SK-MEL-5 (cell line): ENCODE measurements at regions not wholly inside any gene's neighbourhood (a gene's known extent, or its start where the extent isn't known, plus 50 kb on each side); places are given as distances from the start of the nearest gene placed in this dataset.

Experiments used
- DNase-seq: peaks from one replicate; pipeline ENCODE4 v3.0.0-alpha.2; 2016; ENCODE audit warnings: low read depth, low spot score
- in situ Hi-C: cut with HindIII; loops from 2 replicates; pipeline ENCODE4 v1.10.0; 2016; ENCODE audit warnings: low sequenced_read_pairs, high pct_unique_total_duplicates, low pct_unique_long_range_greater_than_20kb

DNA sequence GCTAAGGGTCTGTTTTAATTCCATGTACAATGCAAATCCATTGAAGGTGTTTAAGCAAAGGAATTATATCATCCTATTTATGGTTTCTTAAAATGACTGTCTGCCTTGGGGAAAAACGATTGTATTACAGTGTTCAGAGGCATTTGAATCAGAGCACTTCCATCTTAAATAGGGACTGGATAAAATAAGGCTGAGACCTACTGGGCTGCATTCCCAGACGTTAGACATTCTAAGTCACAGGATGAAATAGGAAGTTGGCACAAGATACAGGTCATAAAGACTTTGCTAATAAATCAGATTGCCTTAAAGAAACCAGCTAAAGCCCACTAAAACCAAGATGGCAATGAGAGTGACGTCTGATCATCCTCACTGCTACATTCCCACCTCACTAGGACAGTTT lies 1167.2 kb upstream of the PABPC4L start:
- no peak for DNase-seq
- in situ Hi-C loops = no loop called here

DNA sequence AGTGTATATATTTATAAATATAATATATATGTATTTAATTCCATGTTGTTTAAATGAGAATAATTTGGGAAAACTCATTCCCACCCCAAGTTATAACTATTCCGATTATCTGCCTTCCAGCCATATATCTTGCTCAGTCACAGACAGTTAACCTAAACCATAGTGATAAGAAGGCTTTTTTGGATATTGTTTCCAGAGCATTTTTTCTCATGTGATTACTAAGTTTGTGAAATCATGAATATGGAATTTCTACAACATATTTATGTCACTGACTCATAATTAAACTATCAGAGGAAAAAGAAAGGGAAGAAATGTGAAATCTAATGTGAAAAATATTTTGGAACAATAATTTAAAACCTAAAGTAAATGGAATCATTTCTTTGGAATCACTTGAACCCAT lies 1163.5 kb upstream of the PABPC4L start:
- in situ Hi-C loops = no loop called here
- DNase-seq = no peak

DNA sequence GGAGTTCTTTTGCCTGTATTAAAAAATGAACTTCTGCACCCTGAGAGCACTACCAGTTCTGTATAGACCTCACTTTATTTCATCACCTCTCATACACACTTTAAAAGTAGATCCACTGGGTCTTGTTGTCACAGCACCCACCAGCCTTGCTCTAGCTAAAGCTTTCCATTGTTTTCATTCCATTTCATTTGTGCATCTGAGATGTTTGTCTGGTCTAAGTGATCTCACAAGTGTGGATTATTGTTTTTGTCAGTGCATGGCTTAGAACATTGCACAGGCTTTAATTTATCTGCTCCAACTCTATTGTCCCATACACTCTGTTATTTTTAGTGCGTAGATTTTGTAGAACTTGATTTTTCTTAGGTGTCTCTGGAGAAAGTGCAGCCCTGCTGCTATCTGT lies 1157.5 kb upstream of the PABPC4L start:
- in situ Hi-C loops = no loop called here
- DNase-seq = no peak

DNA sequence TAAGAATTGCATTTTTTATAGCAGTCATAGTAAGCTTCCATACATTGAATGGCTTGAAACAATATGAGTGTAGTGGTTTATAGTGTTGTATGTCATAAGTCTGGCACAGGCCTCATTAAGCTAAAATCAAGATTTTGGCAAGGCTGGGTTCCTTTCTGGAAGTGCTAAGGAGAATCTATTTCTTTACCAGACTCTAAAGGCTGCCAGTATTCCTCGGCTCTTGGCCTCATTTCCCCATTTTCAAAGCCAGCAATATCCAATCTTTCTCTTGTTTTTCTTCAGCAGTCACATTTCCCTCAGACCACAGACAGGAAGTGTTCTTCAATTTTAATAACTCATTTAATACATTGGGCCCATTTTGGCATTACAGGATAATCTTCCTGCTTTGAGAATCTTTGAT lies 1155.5 kb upstream of the PABPC4L start:
- in situ Hi-C loops = no loop called here
- DNase-seq = no peak

DNA sequence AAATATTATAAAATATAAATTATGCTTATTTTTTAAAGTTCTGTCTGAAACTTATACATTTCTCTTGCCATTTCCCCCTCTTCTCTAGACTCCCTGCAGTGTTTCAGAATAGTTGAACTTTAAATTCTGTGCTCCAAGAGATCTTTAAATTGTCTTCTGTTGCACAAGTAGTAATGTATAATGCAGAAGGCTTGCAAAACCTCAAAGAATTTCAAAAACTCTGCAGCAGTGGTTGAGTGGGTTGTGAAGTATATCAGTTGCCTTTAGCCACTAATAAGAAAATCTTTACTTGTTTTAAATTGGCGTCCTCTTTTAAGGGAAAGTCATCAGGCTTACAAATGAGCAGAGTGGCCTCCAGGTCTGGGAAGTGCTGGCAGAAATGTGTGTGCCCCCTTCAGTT lies 1153.3 kb upstream of the PABPC4L start:
- in situ Hi-C loops = no loop called here
- no peak for DNase-seq

DNA sequence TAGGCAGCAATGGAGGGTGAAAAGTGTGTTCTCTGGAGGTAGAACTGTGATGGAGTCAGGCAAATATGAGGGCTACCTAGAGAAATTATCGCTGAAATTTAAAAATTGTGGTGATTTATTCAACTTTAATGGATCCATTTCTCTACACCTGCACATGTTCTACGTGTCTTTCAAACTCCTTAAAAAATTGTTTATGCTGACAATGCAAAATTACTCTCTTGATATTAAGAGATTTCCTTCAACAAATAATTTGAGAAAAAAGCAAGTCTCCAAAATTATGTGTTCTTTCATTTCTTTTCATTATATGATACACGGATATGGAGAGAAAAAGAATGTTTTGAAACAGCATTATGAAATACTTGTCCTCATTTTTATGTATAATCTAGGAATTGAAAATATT lies 1151.4 kb upstream of the PABPC4L start:
- in situ Hi-C loops = no loop called here
- no peak for DNase-seq

DNA sequence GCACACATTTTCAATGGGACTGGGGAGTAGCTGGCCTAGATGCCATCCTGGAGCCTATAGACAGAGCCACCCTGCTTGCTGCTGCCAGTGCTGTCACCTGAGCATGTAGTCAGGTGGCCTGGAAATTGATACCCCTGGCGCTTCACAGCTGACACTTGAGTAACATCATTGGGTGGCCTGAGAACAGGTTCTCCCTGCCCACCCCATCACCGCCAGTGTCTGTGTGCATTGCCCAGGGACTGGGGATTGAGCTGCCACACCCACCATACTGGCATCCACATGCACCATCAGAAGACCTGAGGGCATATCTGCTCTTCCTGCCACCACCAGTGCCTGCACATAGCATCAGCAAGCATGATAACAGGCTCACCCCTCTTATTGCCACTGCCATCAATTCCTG lies 1142.9 kb upstream of the PABPC4L start:
- no peak for DNase-seq
- in situ Hi-C loops = no loop called here

DNA sequence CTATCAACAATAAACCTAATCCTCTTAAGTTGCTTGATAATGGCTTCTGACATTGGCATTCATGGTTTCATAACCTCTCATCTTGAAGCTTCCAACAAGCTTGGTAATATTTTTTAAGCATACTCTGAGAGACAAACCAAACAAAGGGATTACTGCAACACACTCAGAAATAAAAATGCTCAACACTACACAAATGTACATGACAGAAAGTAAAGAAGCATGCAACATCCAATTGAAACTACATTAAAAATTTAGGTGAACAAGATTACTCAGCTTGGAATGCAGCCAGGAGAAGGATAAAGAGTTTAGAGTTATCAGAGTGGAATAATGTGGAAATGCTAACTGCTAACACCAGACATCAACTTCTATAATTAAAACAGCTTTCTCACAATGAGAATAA lies 1136.6 kb upstream of the PABPC4L start:
- in situ Hi-C loops = no loop called here
- DNase-seq = no peak

DNA sequence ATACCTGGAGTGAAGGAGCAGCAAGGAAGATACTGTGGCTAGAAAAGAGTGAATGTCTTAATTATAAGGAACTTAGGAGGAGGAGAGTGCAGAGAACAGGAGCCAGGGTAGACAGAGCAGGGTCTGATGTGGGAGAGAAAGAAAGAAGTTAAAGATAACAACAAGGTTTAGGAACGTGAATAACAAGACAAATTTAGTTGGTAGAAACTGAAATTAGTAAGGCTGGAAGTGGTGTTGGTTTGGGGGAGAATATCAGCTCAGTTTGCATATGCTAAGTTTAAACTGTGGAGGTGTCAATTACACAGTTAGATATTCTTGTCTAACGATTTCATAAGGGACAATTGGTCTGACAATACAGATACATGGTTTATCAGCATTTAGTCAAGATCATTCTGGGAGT lies 1123.7 kb upstream of the PABPC4L start:
- in situ Hi-C loops = no loop called here

DNA sequence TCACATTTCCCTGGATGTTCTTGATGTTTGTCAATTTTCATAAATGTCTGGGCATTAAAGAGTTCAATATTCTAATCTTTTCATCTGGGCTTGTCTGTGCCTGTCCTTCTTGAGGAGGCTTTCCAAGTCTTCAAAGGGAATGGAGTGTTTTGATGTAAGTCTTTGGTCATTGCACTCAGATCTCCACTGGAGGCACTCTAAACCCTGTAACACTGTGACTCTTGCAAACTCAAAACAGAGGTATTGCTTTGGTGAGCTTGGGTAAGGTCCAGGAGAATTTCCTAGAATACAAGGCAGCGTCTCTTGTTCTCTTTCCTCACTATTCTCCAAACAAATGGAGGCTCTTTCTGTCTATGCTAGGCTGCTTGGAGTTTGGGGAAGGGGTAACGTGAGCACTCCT lies 1118.1 kb upstream of the PABPC4L start:
- peak; percentile 27 for DNase-seq
- in situ Hi-C loops = no loop called here

More for the DNA sequence above, 1123.7 kb upstream of the PABPC4L start:
- no peak for DNase-seq

DNA sequence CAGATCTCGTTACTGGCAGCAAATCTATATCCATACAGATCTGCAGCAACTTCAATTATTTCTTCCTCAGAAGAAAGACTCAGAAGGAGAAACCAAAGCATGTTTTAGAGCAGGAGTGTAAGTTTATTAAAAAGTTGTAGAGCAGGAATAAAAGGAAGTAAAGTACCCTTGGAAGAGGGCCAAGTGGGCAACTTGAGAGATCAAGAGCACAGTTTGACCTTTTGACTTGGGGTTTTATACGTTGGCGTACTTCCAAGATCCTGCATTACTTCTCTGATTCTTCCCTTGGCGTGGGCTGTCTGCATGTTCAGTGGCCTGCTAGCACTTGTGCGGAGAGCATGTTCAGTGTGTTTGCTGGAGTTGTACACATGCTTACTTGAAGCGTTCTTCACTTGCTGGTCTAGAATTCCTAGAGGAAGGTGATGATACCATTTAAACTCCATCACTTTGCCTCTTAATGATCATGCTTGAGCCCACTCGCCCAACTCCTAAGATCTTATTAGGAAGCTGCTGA lies 1114.7 kb upstream of the PABPC4L start:
- no peak for DNase-seq
- in situ Hi-C loops = no loop called here

DNA sequence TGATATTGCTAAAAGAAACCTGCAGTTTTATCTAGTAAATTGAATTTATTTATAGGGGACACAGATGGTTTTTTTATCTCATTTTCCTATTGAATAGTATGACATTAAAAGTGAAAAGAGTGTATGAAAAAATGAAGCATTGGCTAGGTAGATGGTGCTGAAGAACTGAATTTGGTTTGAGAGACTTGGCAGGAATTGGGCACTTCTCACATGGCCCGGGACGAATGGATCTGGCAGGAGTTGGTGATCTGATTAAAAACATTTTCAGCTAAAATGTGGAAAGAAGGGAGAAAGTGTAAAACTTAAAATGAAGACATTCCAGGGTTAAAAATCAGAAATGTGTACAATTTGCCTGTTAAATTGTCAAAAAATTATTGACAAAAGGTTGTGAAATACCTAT lies 1088.5 kb upstream of the PABPC4L start:
- in situ Hi-C loops = no loop called here
- no peak for DNase-seq

DNA sequence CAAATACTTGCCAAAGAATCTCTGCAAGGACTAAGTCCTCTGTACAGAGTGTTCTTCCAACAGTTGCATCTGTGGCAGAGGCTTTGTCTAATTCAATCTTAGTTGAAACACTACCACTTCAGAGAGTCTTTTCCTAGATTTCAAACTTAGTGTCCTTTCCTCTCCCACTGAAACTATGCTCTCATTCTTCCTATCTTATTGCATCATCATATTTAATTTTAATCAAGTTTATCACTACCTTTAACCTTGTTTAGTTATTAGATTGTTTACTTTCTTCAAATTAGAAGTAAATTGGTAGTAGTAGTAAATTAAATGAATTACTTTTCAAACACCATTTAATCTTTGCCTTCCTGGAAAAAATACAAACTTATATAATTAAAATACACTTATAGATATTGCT lies 1082.3 kb upstream of the PABPC4L start:
- in situ Hi-C loops = no loop called here

DNA sequence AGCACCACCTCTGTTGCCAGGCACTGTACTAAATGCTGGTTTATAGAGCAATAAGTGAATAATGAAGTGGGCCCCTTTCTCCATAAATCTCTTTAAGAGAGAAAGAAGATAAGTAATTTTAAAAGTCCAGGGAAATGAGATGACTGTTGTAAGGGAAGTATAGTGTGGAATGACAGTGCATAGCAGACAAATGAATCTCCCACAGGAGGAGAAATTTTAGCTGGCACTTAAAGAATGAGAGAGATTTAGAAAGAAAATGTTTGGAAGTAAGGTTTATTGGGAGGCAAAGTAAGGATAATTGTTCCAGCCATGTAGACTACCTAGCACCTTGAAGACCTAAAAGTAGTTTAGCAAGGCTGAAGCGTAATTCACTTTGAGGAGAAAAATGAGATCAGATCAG lies 1081.1 kb upstream of the PABPC4L start:
- no peak for DNase-seq
- in situ Hi-C loops = no loop called here

More for the DNA sequence above, 1082.3 kb upstream of the PABPC4L start:
- no peak for DNase-seq

DNA sequence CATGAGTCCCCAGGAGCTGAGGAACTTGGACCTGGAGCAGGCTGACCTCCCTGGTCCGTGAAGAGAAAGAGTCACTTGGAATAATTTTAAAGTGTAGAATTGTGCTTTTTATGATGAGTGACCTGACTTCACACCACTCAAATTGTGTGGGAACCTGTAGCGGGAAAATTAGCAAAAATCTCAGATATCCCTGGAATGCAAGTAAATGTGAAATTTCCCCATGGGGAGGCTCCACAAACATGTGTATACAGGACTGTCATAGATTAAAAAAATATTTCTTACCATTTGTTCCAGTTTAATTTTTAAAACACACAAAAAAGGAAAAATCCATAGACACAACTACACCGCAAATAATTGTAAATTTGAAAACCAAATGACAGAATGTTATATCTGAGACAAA lies 1079.6 kb upstream of the PABPC4L start:
- DNase-seq = no peak
- in situ Hi-C loops = no loop called here

DNA sequence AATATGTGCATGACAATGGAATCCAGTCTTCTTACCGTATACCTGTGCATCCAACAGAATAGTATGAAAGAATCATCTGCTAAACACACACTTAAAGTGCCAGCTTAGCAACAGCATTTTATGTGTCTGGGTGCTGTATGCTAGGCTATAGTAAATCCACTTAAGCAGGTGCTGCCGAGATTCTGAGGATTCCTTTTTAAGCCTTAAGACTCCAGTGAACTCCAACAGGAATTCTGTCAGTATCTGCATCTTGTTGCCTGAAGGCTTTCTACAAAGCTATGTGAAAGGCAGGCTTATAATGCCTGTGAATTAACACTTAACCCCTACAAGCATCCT lies 1076.4 kb upstream of the PABPC4L start:
- no peak for DNase-seq
- in situ Hi-C loops = no loop called here

DNA sequence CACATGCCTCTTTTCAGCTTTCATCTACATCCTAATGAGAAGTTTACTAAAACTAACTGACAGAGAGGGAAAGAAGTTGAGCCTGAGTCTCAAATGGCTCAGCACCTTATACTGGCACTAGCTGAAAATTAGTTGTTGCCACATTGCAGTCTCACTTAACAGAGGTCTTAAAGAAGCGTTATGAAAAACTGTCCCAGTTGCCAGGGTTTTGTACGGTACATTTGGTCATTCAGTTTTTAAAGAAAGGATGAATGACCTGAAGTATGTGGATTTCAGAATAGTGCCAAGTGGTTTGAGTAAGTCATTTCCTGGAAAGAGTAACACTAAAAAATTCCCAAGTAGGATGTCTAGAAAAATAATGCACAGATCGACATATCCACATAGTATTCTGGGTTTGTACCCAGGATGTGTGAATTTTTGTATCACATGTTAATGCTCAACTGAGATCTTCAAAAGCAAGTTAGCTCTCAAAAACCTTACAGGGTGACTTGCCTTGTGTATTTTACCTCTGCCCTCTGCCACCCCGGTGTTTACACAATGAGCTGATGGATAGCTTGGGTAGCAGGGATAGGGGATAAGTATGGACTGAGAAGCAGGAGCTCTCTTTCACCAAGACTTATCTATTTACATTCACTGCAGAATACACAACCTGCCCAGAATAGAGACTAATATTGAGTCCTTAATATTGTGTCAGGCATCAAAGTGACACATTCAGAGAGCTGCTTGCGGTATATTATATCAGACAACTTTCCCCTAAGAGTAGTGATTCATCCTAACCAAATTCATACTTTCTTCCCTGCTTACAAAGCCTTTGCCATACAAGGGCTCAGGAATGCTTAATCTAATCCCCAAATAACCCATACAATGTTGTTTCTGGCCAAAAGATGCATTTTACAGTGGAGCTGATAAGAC lies 1075.7 kb upstream of the PABPC4L start:
- DNase-seq = no peak
- in situ Hi-C loops = no loop called here

DNA sequence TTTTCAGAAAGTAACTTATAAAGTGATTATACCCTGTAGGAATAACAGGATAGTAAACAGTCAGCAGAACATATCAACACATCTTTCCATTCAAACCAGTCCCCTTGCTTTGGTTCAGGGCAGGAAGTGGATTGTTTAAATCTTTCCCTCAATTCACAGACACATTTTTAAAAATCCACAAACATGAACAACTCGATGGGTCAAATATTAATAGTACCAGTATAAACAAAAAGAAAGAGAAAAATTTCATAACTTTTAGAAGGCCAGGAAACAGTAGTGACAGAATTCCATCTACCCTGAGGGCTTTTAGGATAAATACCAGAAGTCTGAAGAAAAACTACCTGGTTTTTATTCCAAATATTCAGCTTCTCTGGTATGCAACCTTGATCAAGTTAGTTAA lies 1072.8 kb upstream of the PABPC4L start:
- DNase-seq = no peak
- in situ Hi-C loops = no loop called here

DNA sequence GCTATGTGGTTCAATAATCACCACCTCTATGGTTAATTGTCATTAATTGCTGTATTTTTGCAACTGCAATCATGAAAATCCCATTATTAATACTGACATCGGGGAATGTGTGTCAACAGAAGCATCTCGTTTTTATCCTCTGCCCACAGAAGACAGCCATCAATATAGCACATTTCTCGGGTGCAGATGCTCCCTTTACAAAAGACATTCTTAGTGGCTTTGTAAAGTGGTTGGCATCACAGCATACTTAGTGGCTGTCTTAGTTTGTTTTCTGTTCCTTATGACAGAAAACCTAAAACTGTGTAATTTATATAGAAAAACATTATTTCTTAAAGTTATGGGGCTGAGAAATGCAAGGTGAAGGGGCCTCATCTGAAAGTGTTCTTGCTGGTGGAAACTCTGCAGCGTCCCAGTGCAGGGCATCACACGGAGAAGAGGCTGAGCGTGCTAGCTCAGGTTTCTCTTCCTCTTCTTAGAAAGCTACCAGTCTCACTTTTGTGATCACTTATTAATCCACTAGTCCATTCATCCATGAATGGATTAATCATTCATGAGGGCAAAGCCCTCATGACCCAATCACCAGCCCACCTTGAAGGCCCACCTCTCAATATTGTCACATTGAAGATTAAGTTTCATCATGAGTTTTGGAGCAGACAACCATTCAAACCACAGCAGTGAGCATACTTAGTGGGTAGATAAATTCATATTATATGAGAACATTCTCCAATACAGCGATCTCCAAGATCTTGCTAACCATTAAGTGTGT lies 1067.7 kb upstream of the PABPC4L start:
- no peak for DNase-seq
- in situ Hi-C loops = no loop called here
